ENCODE measurements at regions not wholly inside any gene's neighbourhood (a gene's known extent, or its start where the extent isn't known, plus 50 kb on each side); places are given as distances from the start of the nearest gene placed in this dataset.

DNA sequence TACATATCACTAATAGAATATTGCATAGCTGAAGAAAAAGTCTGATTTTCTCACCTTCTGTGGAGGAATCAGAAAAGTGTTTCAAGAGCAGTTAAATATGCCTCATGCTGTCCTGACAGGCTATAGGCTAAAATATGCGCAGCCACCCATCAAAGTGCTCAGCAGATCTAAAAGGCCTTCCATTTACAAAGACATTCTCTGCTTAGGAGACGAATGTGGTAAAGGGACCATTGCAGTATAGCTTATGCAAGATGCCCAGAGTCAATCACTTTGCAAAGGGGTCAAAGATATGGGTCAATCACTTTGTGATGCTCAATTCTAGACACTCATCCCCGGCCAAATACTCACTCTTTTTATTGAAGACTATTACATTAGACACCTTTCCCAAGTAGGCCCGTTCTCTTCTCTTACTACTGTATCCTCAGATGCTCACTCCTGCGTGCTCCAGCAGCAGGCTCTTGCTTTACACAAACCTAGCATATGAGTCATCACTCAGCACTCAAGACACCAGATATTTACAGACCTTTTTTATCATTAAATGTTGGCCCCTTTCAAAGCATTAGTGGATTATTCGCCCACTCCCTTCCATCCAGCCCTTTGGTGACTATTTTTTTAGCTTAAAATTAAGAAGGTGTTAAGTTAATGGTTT, 568.2 kb upstream of the CDH18 start:
- TF ChIP-seq, protein P1, sequence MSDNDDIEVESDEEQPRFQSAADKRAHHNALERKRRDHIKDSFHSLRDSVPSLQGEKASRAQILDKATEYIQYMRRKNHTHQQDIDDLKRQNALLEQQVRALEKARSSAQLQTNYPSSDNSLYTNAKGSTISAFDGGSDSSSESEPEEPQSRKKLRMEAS (IDR thresholded peaks at IDR 0.05), result no peak
- no peak for TF ChIP-seq NFIC (IDR thresholded peaks at IDR 0.05)
- no peak for TF ChIP-seq EP300 (IDR thresholded peaks at IDR 0.05; ENCODE audit: borderline replicate concordance)
- no peak for TF ChIP-seq RAD21 (IDR thresholded peaks at IDR 0.05; ENCODE audit: low read depth)
- TF ChIP-seq TAF1 (IDR thresholded peaks at IDR 0.05; ENCODE audit: low read depth), result no peak
- TF ChIP-seq TCF12 (IDR thresholded peaks at IDR 0.05; ENCODE audit: low read depth), result no peak
- TF ChIP-seq CREB1 (IDR thresholded peaks at IDR 0.05; ENCODE audit: low read depth), result no peak
- TF ChIP-seq, protein P2, sequence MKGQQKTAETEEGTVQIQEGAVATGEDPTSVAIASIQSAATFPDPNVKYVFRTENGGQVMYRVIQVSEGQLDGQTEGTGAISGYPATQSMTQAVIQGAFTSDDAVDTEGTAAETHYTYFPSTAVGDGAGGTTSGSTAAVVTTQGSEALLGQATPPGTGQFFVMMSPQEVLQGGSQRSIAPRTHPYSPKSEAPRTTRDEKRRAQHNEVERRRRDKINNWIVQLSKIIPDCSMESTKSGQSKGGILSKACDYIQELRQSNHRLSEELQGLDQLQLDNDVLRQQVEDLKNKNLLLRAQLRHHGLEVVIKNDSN (IDR thresholded peaks at IDR 0.05), result no peak
- no peak for TF ChIP-seq FOXM1 (IDR thresholded peaks at IDR 0.05; ENCODE audit: borderline replicate concordance, low read depth)
- no peak for TF ChIP-seq YY1 (IDR thresholded peaks at IDR 0.05; ENCODE audit: low read depth)
- TF ChIP-seq EGR1 (IDR thresholded peaks at IDR 0.05), result no peak

All from Ishikawa (cell line).